CD14-positive monocyte (primary cell): ENCODE measurements at regions not wholly inside any gene's neighbourhood (a gene's known extent, or its start where the extent isn't known, plus 50 kb on each side); places are given as distances from the start of the nearest gene placed in this dataset.

Experiments used
- DNase-seq, 3 donors: peaks; one replicate each; pipeline ENCODE4 v3.0.0-alpha.2; 2011 to 2022
- H2AFZ ChIP-seq: 2 replicates; pipeline ENCODE4 v1.6.0; 2012; ENCODE audit warnings: mild to moderate bottlenecking, low read depth, low read length, inconsistent platforms; ENCODE audit not compliant: insufficient read depth, poor library complexity, severe bottlenecking
- H3K27ac ChIP-seq, 2 donors: 1 replicate in 1 of 2; 2 replicates in 1 of 2; pipeline ENCODE4 v1.5.1; 2012 to 2013; ENCODE audit warnings: low read length in 2 of 2, control low read depth in 1 of 2, inconsistent platforms in 1 of 2, low read depth in 1 of 2, mild to moderate bottlenecking in 1 of 2
- H3K27me3 ChIP-seq, 2 donors: one replicate each; pipeline versions ENCODE4 v1.6.0 to v1.6.1; 2011 to 2013; ENCODE audit warnings: low read length in 2 of 2; ENCODE audit not compliant: control insufficient read depth in 2 of 2, insufficient read depth in 2 of 2
- H3K36me3 ChIP-seq, 2 donors: replicated peaks in 1 of 2; 1 replicate in 1 of 2; 2 replicates in 1 of 2; pipeline versions ENCODE4 v1.5.1 to v1.6.1; 2012 to 2013; ENCODE audit warnings: low read length in 2 of 2, control low read depth in 1 of 2, inconsistent platforms in 1 of 2, mild to moderate bottlenecking in 1 of 2; ENCODE audit not compliant: insufficient read depth in 2 of 2, control insufficient read depth in 1 of 2
- H3K4me1 ChIP-seq, 2 donors: 1 replicate in 1 of 2; 2 replicates in 1 of 2; pipeline versions ENCODE4 v1.5.1 to v1.6.1; 2012 to 2013; ENCODE audit warnings: low read length in 2 of 2, control low read depth in 1 of 2, inconsistent platforms in 1 of 2, mild to moderate bottlenecking in 1 of 2, moderate library complexity in 1 of 2; ENCODE audit not compliant: insufficient read depth in 2 of 2, control insufficient read depth in 1 of 2
- H3K4me2 ChIP-seq: replicated peaks from 2 replicates; pipeline ENCODE3; 2012; ENCODE audit warnings: low read length, moderate library complexity, mild to moderate bottlenecking; ENCODE audit not compliant: poor library complexity, severe bottlenecking; ENCODE audit errors: extremely low read depth
- H3K4me3 ChIP-seq, 3 experiments: fragments of 200-600 bp in 1 of 3; sonication (generic) in 1 of 3; replicated peaks in 1 of 3; 1 replicate in 2 of 3; 2 replicates in 1 of 3; pipeline ENCODE4 v1.5.1; 2011 to 2013; ENCODE audit warnings: low read length in 3 of 3, mild to moderate bottlenecking in 3 of 3, control low read depth in 2 of 3, low read depth in 2 of 3, inconsistent platforms in 1 of 3, moderate library complexity in 1 of 3
- H3K79me2 ChIP-seq: 2 replicates; pipeline ENCODE4 v1.6.0; 2012; ENCODE audit warnings: mild to moderate bottlenecking, control low read depth, inconsistent platforms, low read length, moderate library complexity; ENCODE audit not compliant: insufficient read depth
- H3K9ac ChIP-seq: 2 replicates; pipeline ENCODE4 v1.6.0; 2017; ENCODE audit warnings: low read length, mild to moderate bottlenecking; ENCODE audit not compliant: insufficient read depth, poor library complexity, severe bottlenecking
- H3K9me3 ChIP-seq, 2 donors: replicated peaks in 1 of 2; 1 replicate in 1 of 2; 2 replicates in 1 of 2; pipeline versions ENCODE4 v1.5.1 to v1.6.1; 2012 to 2013; ENCODE audit warnings: low read length in 2 of 2, control low read depth in 1 of 2; ENCODE audit not compliant: control insufficient read depth in 1 of 2, insufficient read depth in 1 of 2
- H4K20me1 ChIP-seq: 2 replicates; pipeline ENCODE4 v1.6.0; 2012; ENCODE audit warnings: mild to moderate bottlenecking, low read length, control low read depth, moderate library complexity; ENCODE audit not compliant: insufficient read depth
- H3K27ac Mint-ChIP-seq, 7 donors: one replicate each; pipeline ENCODE4 v1.8.0; 2020; ENCODE audit warnings: mild to moderate bottlenecking in 7 of 7, mixed read lengths in 7 of 7, moderate library complexity in 6 of 7, inconsistent platforms in 2 of 7
- H3K27me3 Mint-ChIP-seq, 3 donors: one replicate each; pipeline ENCODE4 v1.8.0; 2021 to 2022; ENCODE audit warnings: low read depth in 3 of 3, mild to moderate bottlenecking in 3 of 3, mixed read lengths in 3 of 3, moderate library complexity in 3 of 3, inconsistent platforms in 1 of 3
- H3K36me3 Mint-ChIP-seq, 2 donors: one replicate each; pipeline ENCODE4 v1.8.0; 2020; ENCODE audit warnings: mixed read lengths in 2 of 2, inconsistent platforms in 1 of 2, mild to moderate bottlenecking in 1 of 2
- H3K4me1 Mint-ChIP-seq: one replicate; pipeline ENCODE4 v1.8.0; 2020; ENCODE audit warnings: mild to moderate bottlenecking, mixed read lengths
- H3K4me3 Mint-ChIP-seq, 2 donors: one replicate each; pipeline ENCODE4 v1.8.0; 2020; ENCODE audit warnings: mild to moderate bottlenecking in 2 of 2, mixed read lengths in 2 of 2, moderate library complexity in 1 of 2
- H3K9me3 Mint-ChIP-seq, 7 donors: one replicate each; pipeline ENCODE4 v1.8.0; 2020 to 2022; ENCODE audit warnings: mixed read lengths in 7 of 7, mild to moderate bottlenecking in 6 of 7, moderate library complexity in 6 of 7, inconsistent platforms in 2 of 7
- CTCF ChIP-seq: fragments of 200-600 bp; IDR thresholded peaks from one replicate; pipeline ENCODE4 v1.8.0; 2022; ENCODE audit warnings: antibody characterized with exemption, mild to moderate bottlenecking
- WGBS: methylation state at CpG from one replicate; pipeline ENCODE4 v1.1.5; 2013; ENCODE audit warnings: missing lambda C conversion rate; ENCODE audit not compliant: insufficient coverage; 5-methylcytosine and 5-hydroxymethylcytosine counted together
- intact Hi-C, 2 donors: fragments of 100-400 bp; cut with micrococcal nuclease; formaldehyde crosslinking; loops; one replicate each; pipeline versions ENCODE4 v1.15.0 to v1.15.1; 2023

GRCh38 chr20:60837173-60837770, 414.8 kb upstream of the CDH4 start:
- intact Hi-C loops, result no loop called here
- Mint-ChIP-seq H3K4me3 (no peak overlapping the region), H3K27me3 (peaks cover 0 to 4% (median 1%) of the 10 kb centered on the region in 3 donors), H3K9me3 (peaks cover 0 to 5% (median 2%) of the 10 kb centered on the region in 7 donors), H3K4me1 (no peaks in the 10 kb centered on the region), H3K36me3 (no peaks in the 10 kb centered on the region), H3K27ac (no peak overlapping the region)
- no peaks in the 10 kb centered on the region for H3K79me2 ChIP-seq
- H2AFZ ChIP-seq, result no peak overlapping the region
- H3K9me3 ChIP-seq, result peaks cover 0 to 3% of the 10 kb centered on the region in 2 donors
- no peak overlapping the region for H3K4me2 ChIP-seq
- H4K20me1 ChIP-seq, result no peaks in the 10 kb centered on the region
- WGBS, result 75% methylated on average over 1 of the region's 3 CpGs
- H3K4me1 ChIP-seq, result no peaks in the 10 kb centered on the region
- H3K27ac ChIP-seq, result no peak overlapping the region
- DNase-seq, result no peak
- H3K36me3 ChIP-seq, result no peaks in the 10 kb centered on the region
- H3K4me3 ChIP-seq, result no peak overlapping the region
- no peak overlapping the region for H3K9ac ChIP-seq
- no peaks in the 10 kb centered on the region for H3K27me3 ChIP-seq
- TF ChIP-seq CTCF, result no peak

- H3K9ac ChIP-seq, result no peak overlapping the region
- WGBS, result 88% methylated on average over 2 of the region's 3 CpGs
- no peak overlapping the region for H3K4me3 ChIP-seq
- peaks cover 0 to 3% of the 10 kb centered on the region in 2 donors for H3K9me3 ChIP-seq
- no peaks in the 10 kb centered on the region for H3K27me3 ChIP-seq
- Mint-ChIP-seq H3K4me1 (no peaks in the 10 kb centered on the region), H3K27ac (no peak overlapping the region), H3K9me3 (peaks cover 1 to 5% (median 2%) of the 10 kb centered on the region in 7 donors), H3K4me3 (no peak overlapping the region), H3K27me3 (peaks cover 0 to 4% (median 1%) of the 10 kb centered on the region in 3 donors), H3K36me3 (no peaks in the 10 kb centered on the region)
- no peaks in the 10 kb centered on the region for H4K20me1 ChIP-seq
- H3K27ac ChIP-seq, result no peak overlapping the region
- TF ChIP-seq CTCF, result no peak
- H3K4me1 ChIP-seq, result no peaks in the 10 kb centered on the region
- no peak overlapping the region for H2AFZ ChIP-seq
- no peaks in the 10 kb centered on the region for H3K36me3 ChIP-seq
- H3K4me2 ChIP-seq, result no peak overlapping the region
- DNase-seq, result no peak
- intact Hi-C loops, result no loop called here
- H3K79me2 ChIP-seq, result no peaks in the 10 kb centered on the region
Measured at GRCh38 chr20:60838297-60838696, 413.8 kb upstream of the CDH4 start.
